ENCODE measurements at regions not wholly inside any gene's neighbourhood (a gene's known extent, or its start where the extent isn't known, plus 50 kb on each side); places are given as distances from the start of the nearest gene placed in this dataset.

DNA sequence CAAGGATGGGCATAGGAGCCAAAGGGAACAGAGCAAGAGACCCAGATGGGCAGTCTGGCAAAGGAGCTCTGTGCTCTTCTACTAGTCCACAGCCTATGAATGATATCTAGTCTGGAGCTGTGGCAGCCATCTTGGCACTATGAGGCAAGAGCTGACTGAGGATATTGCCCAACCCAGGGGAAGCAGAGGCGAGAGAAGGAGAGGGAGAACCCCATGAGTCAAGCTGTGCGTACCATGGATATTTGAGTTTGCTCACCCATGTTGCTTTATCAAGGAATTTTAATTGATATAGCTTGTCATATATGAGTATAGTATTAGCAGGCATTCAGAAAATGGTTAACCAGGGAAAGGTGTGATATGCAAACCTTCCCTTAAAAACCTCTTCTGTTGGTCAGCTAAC, 420.9 kb downstream of the PRDM2 start:
- no peaks in the 10 kb centered on the region for H3K4me1 Mint-ChIP-seq (ENCODE audit: low read depth)
- no peak overlapping the region for H3K27ac Mint-ChIP-seq
- H3K9me3 Mint-ChIP-seq = no peaks in the 10 kb centered on the region
- no peaks in the 10 kb centered on the region for H3K36me3 Mint-ChIP-seq (ENCODE audit: low read depth)
- no peak overlapping the region for H3K4me3 Mint-ChIP-seq
- H3K27me3 Mint-ChIP-seq (ENCODE audit: low read depth) = no peaks in the 10 kb centered on the region

- Mint-ChIP-seq H3K36me3 (ENCODE audit: low read depth) (no peaks in the 10 kb centered on the region), H3K27me3 (ENCODE audit: low read depth) (no peaks in the 10 kb centered on the region), H3K4me3 (no peak overlapping the region), H3K9me3 (no peaks in the 10 kb centered on the region), H3K27ac (no peak overlapping the region), H3K4me1 (ENCODE audit: low read depth) (no peaks in the 10 kb centered on the region)
Measured at GRCh38 chr1:14128096-14128495, 428.1 kb downstream of the PRDM2 start.

DNA sequence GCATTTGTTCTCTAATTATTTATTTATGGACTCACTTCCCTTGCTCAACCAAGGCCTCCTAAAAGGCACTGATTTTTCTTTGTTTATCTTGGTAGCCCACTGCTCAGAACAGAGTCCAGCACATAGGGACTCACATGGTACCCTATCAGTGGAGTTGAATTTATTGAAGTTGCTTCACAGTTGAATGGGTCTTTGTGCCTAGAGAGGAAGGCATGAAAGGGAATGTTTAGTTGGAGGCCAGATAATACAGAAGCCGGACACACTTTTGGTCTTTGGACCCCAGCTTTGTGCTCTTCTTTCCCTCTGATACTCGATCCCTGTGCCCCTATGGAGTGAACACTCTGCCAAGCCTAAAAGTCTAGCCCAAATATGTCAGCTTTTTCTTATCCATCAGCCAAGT, 429.0 kb downstream of the PRDM2 start:
- H3K4me3 Mint-ChIP-seq = no peak overlapping the region
- no peaks in the 10 kb centered on the region for H3K36me3 Mint-ChIP-seq (ENCODE audit: low read depth)

DNA sequence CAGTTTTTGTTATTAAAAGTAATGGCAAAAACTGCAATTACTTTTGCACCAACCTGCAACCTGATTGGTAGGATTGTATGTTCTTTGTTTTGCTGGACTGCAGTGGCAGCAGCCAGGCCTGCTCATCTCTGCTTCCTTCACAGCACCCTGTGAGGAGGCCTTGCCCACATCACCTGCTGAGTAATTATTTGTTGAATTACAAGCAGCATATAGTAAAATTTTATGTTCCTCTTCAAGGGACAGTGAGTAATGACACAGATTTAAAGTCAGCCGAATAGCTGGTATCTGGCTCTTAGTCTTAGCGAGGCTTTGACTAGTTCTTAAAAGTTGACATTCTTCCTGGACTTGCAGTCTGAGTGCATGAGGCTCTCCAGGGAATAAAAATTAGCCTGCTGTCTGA, 435.1 kb downstream of the PRDM2 start:
- Mint-ChIP-seq H3K27me3 (ENCODE audit: low read depth) (no peaks in the 10 kb centered on the region), H3K4me1 (ENCODE audit: low read depth) (no peaks in the 10 kb centered on the region), H3K27ac (no peak overlapping the region), H3K4me3 (no peak overlapping the region), H3K9me3 (no peaks in the 10 kb centered on the region), H3K36me3 (ENCODE audit: low read depth) (no peaks in the 10 kb centered on the region)

More for the DNA sequence above, 429.0 kb downstream of the PRDM2 start:
- no peaks in the 10 kb centered on the region for H3K4me1 Mint-ChIP-seq (ENCODE audit: low read depth)
- H3K27ac Mint-ChIP-seq = no peak overlapping the region
- H3K9me3 Mint-ChIP-seq = no peaks in the 10 kb centered on the region
- H3K27me3 Mint-ChIP-seq (ENCODE audit: low read depth) = no peaks in the 10 kb centered on the region

GRCh38 chr1:14136152-14136763, 436.3 kb downstream of the PRDM2 start:
- H3K27me3 Mint-ChIP-seq (ENCODE audit: low read depth) = no peaks in the 10 kb centered on the region
- H3K36me3 Mint-ChIP-seq (ENCODE audit: low read depth) = no peaks in the 10 kb centered on the region
- no peaks in the 10 kb centered on the region for H3K9me3 Mint-ChIP-seq

DNA sequence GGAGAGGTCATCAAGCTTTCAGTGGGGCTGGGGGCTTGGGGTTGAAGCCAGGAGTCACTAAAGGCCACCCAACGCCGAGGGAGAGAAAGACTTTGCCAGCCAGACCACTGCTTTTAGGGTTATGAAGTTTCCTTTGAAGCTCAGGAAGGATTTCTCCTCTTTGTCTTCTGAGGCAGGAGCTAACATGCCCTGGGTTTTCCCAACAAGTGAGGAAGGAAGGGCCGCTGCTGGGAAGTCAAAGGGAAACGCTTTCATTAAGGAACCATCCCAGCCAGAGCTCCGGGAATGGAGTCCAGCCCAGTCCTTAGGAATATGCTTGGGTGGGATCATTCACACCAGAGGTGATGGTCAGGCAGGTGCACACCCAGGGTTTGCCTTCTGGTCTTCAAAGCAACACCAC, 436.9 kb downstream of the PRDM2 start:
- no peak overlapping the region for H3K4me3 Mint-ChIP-seq
- H3K9me3 Mint-ChIP-seq = no peaks in the 10 kb centered on the region
- H3K27me3 Mint-ChIP-seq (ENCODE audit: low read depth) = no peaks in the 10 kb centered on the region
- no peaks in the 10 kb centered on the region for H3K4me1 Mint-ChIP-seq (ENCODE audit: low read depth)
- H3K36me3 Mint-ChIP-seq (ENCODE audit: low read depth) = no peaks in the 10 kb centered on the region
- no peak overlapping the region for H3K27ac Mint-ChIP-seq

More at GRCh38 chr1:14136152-14136763, 436.3 kb downstream of the PRDM2 start:
- Mint-ChIP-seq H3K27ac (no peak overlapping the region), H3K4me1 (ENCODE audit: low read depth) (no peaks in the 10 kb centered on the region), H3K4me3 (no peak overlapping the region)

- Mint-ChIP-seq H3K4me1 (ENCODE audit: low read depth) (no peaks in the 10 kb centered on the region), H3K27ac (no peak overlapping the region), H3K4me3 (no peak overlapping the region), H3K9me3 (no peaks in the 10 kb centered on the region), H3K36me3 (ENCODE audit: low read depth) (no peaks in the 10 kb centered on the region), H3K27me3 (ENCODE audit: low read depth) (no peaks in the 10 kb centered on the region)
Measured at GRCh38 chr1:14137411-14138134, 437.6 kb downstream of the PRDM2 start.

GRCh38 chr1:14138135-14138506, 438.1 kb downstream of the PRDM2 start:
- Mint-ChIP-seq H3K27ac (no peak overlapping the region), H3K4me3 (no peak overlapping the region), H3K4me1 (ENCODE audit: low read depth) (no peaks in the 10 kb centered on the region), H3K27me3 (ENCODE audit: low read depth) (no peaks in the 10 kb centered on the region), H3K9me3 (no peaks in the 10 kb centered on the region), H3K36me3 (ENCODE audit: low read depth) (no peaks in the 10 kb centered on the region)

GRCh38 chr1:14138687-14139086, 438.7 kb downstream of the PRDM2 start:
- H3K27me3 Mint-ChIP-seq (ENCODE audit: low read depth) = no peaks in the 10 kb centered on the region
- no peaks in the 10 kb centered on the region for H3K9me3 Mint-ChIP-seq

DNA sequence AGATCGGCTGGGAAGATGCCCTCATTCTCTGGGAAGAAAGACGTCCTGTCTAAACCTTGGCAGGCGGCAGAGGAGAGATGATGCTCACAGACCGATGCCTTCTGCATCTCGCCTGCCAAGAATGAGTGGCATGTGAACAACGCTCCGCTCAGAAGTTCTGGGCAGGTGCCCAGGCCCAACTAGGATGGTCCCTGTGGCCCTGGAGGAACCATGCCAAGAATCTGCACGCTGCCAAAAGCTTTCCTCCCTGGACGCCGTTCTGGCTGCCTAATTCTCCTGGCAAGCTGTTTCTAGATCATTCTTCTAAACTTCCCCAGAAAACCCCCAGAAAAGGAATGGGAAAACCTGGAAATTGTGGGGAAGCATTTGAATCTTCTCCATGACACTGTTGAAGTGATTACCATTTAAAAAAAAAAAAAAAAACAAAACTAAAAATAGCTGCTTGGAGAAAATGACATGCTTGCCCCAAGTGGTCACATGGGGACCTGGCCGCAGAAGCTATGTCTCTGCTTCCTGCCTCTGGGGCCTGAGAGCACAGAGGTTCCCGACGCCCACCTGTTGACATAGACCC, 440.9 kb downstream of the PRDM2 start:
- H3K4me3 Mint-ChIP-seq = no peak overlapping the region
- H3K4me1 Mint-ChIP-seq (ENCODE audit: low read depth) = no peaks in the 10 kb centered on the region
- no peaks in the 10 kb centered on the region for H3K9me3 Mint-ChIP-seq
- no peaks in the 10 kb centered on the region for H3K27me3 Mint-ChIP-seq (ENCODE audit: low read depth)
- no peak overlapping the region for H3K27ac Mint-ChIP-seq
- H3K36me3 Mint-ChIP-seq (ENCODE audit: low read depth) = no peaks in the 10 kb centered on the region

More at GRCh38 chr1:14138687-14139086, 438.7 kb downstream of the PRDM2 start:
- Mint-ChIP-seq H3K36me3 (ENCODE audit: low read depth) (no peaks in the 10 kb centered on the region), H3K4me1 (ENCODE audit: low read depth) (no peaks in the 10 kb centered on the region), H3K27ac (no peak overlapping the region), H3K4me3 (no peak overlapping the region)

- Mint-ChIP-seq H3K27me3 (ENCODE audit: low read depth) (no peaks in the 10 kb centered on the region), H3K4me3 (no peak overlapping the region), H3K9me3 (no peaks in the 10 kb centered on the region), H3K4me1 (ENCODE audit: low read depth) (no peaks in the 10 kb centered on the region), H3K27ac (no peak overlapping the region), H3K36me3 (ENCODE audit: low read depth) (no peaks in the 10 kb centered on the region)
Measured at GRCh38 chr1:14141656-14142055, 441.7 kb downstream of the PRDM2 start.

GRCh38 chr1:14142397-14143100, 442.6 kb downstream of the PRDM2 start:
- Mint-ChIP-seq H3K36me3 (ENCODE audit: low read depth) (no peaks in the 10 kb centered on the region), H3K9me3 (no peaks in the 10 kb centered on the region), H3K4me1 (ENCODE audit: low read depth) (no peaks in the 10 kb centered on the region), H3K4me3 (no peak overlapping the region), H3K27ac (no peak overlapping the region), H3K27me3 (ENCODE audit: low read depth) (no peaks in the 10 kb centered on the region)

DNA sequence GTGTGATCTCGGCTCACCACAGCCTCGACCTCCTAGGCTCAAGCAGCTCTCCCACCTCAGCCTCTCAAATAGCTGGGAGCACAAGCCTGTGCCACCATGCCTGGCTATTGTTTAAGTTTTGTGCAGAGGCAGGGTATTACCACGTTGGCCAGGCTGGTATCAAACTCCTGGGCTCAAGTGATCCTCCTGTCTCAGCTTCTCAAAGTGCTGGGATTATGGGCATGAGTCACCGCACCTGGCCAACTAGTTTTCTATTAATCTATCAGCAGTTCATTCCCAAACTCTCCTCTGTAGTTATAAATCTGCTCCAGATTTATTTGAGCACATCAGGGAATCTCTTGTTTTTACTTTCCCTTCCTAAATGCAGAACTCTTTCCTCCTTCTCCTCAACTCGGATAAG, 443.8 kb downstream of the PRDM2 start:
- Mint-ChIP-seq H3K27me3 (ENCODE audit: low read depth) (no peaks in the 10 kb centered on the region), H3K4me3 (no peak overlapping the region), H3K27ac (no peak overlapping the region), H3K9me3 (no peaks in the 10 kb centered on the region), H3K4me1 (ENCODE audit: low read depth) (no peaks in the 10 kb centered on the region), H3K36me3 (ENCODE audit: low read depth) (no peaks in the 10 kb centered on the region)

- Mint-ChIP-seq H3K36me3 (ENCODE audit: low read depth) (no peaks in the 10 kb centered on the region), H3K4me3 (no peak overlapping the region), H3K27me3 (ENCODE audit: low read depth) (no peaks in the 10 kb centered on the region), H3K4me1 (ENCODE audit: low read depth) (no peaks in the 10 kb centered on the region), H3K9me3 (no peaks in the 10 kb centered on the region), H3K27ac (no peak overlapping the region)
Measured at GRCh38 chr1:14148526-14148925, 448.5 kb downstream of the PRDM2 start.

GRCh38 chr1:14149431-14149830, 449.1 kb upstream of the KAZN start:
- Mint-ChIP-seq H3K27me3 (ENCODE audit: low read depth) (no peaks in the 10 kb centered on the region), H3K4me1 (ENCODE audit: low read depth) (no peaks in the 10 kb centered on the region), H3K36me3 (ENCODE audit: low read depth) (no peaks in the 10 kb centered on the region), H3K9me3 (no peaks in the 10 kb centered on the region), H3K27ac (no peak overlapping the region), H3K4me3 (no peak overlapping the region)
